Stomach (tissue), 8 donors: ENCODE measurements at regions not wholly inside any gene's neighbourhood (a gene's known extent, or its start where the extent isn't known, plus 50 kb on each side); places are given as distances from the start of the nearest gene placed in this dataset.

Source experiments
- DNase-seq, 2 donors: peaks; one replicate each; pipeline versions ENCODE4 v3.0.0 to v3.0.0-alpha.2; 2013 to 2019
- H3K27ac ChIP-seq, 5 donors: fragments of 200-600 bp in 4 of 5; sonication (generic) in 4 of 5; one replicate each; pipeline ENCODE4 v1.5.1; 2013 to 2019; ENCODE audit warnings: mild to moderate bottlenecking in 1 of 5, moderate library complexity in 1 of 5
- H3K27me3 ChIP-seq, 3 donors: fragments of 200-600 bp; sonication (generic); one replicate each; pipeline ENCODE4 v1.5.1; 2017 to 2019; ENCODE audit warnings: mixed run types in 1 of 3
- H3K36me3 ChIP-seq, 4 donors: fragments of 200-600 bp; sonication (generic); 1 replicate in 3 of 4; 2 replicates in 1 of 4; pipeline ENCODE4 v1.5.1; 2016 to 2019
- H3K4me1 ChIP-seq, 4 donors: fragments of 200-600 bp; sonication (generic); one replicate each; pipeline ENCODE4 v1.5.1; 2016 to 2019
- H3K4me3 ChIP-seq, 4 donors: fragments of 200-600 bp; sonication (generic) in 3 of 4; one replicate each; pipeline ENCODE4 v1.5.1; 2016 to 2019; ENCODE audit warnings: mild to moderate bottlenecking in 1 of 4
- H3K9me3 ChIP-seq, 4 donors: fragments of 200-600 bp; sonication (generic); one replicate each; pipeline ENCODE4 v1.5.1; 2016 to 2019
- CTCF ChIP-seq, 7 experiments: fragments of 450-650 bp in 4 of 7; fragments of 200-600 bp in 3 of 7; sonication (generic) in 3 of 7; IDR thresholded peaks; one replicate each; pipeline ENCODE4 v1.5.1; 2016 to 2019; ENCODE audit warnings: antibody characterized with exemption in 7 of 7, control low read depth in 2 of 7, mild to moderate bottlenecking in 1 of 7
- EP300 ChIP-seq: sonication (generic); formaldehyde crosslinking; IDR thresholded peaks from one replicate; pipeline ENCODE4 v1.6.1; 2017; ENCODE audit warnings: antibody characterized with exemption
- POLR2A ChIP-seq, 4 donors: fragments of 450-650 bp; IDR thresholded peaks; one replicate each; pipeline ENCODE4 v1.6.1; 2016; ENCODE audit warnings: antibody characterized with exemption in 4 of 4, control low read depth in 2 of 4, mild to moderate bottlenecking in 1 of 4, moderate library complexity in 1 of 4
- POLR2AphosphoS5 ChIP-seq, 3 donors: sonication (generic); formaldehyde crosslinking; IDR thresholded peaks; one replicate each; pipeline ENCODE4 v1.6.1; 2016; ENCODE audit warnings: antibody characterized with exemption in 3 of 3
- WGBS, 5 donors: extraction: QIAGEN DNeasy Blood & Tissue Kit in 3 of 5; methylation state at CpG; one replicate each; pipeline versions ENCODE4 v1.1.5 to v1.1.7; 2013 to 2018; 5-methylcytosine and 5-hydroxymethylcytosine counted together
- intact Hi-C: fragments of 100-400 bp; cut with DNase I; formaldehyde crosslinking; loops from one replicate; pipeline ENCODE4 v1.15.1; 2023; ENCODE audit warnings: low total_unique reads
- donor health status: healthy with polysubstance abuse.
- donor health status: Bipolar disorder and iron deficiency.
- donor health status: healthy.

- no peaks in the 10 kb centered on the region for H3K36me3 ChIP-seq
- no peaks in the 10 kb centered on the region for H3K9me3 ChIP-seq
- WGBS, 5 donors = 46 to 55% (median 49%) methylated on average over 4 of the region's 4 CpGs
- H3K27me3 ChIP-seq = no peaks in the 10 kb centered on the region
- H3K4me3 ChIP-seq = no peak overlapping the region
- no peak overlapping the region for H3K27ac ChIP-seq
- TF ChIP-seq CTCF (IDR thresholded peaks at IDR 0.05) (no peak), EP300 (no peak), POLR2A (IDR thresholded peaks at IDR 0.05) (no peak), POLR2AphosphoS5 (IDR thresholded peaks at IDR 0.05) (no peak)
- DNase-seq = peak in 1 of 2 donors; percentile 7
- no peaks in the 10 kb centered on the region for H3K4me1 ChIP-seq
- intact Hi-C loops = no loop called here
Observed at GRCh38 chr15:98154863-98155262, 194.4 kb downstream of the ARRDC4 start.

- 81 to 90% (median 85%) methylated on average over 1 of the region's 1 CpG for WGBS, 5 donors
- H3K4me3 ChIP-seq = no peak overlapping the region
- no peaks in the 10 kb centered on the region for H3K9me3 ChIP-seq
- intact Hi-C loops = no loop called here
- H3K27me3 ChIP-seq = no peaks in the 10 kb centered on the region
- TF ChIP-seq POLR2A (IDR thresholded peaks at IDR 0.05) = no peak
- no peak for TF ChIP-seq POLR2AphosphoS5 (IDR thresholded peaks at IDR 0.05)
- no peak for TF ChIP-seq EP300
- TF ChIP-seq CTCF (IDR thresholded peaks at IDR 0.05) = no peak
- no peak for DNase-seq
- H3K36me3 ChIP-seq = no peaks in the 10 kb centered on the region
- H3K27ac ChIP-seq = no peak overlapping the region
- no peaks in the 10 kb centered on the region for H3K4me1 ChIP-seq
Observed at GRCh38 chr15:98155356-98155755, 194.9 kb downstream of the ARRDC4 start.

GRCh38 chr15:98160236-98160635 lies 199.7 kb downstream of the ARRDC4 start:
- peak in 1 of 2 donors; percentile 43 for DNase-seq
- intact Hi-C loops = no loop called here
- Histone ChIP-seq H3K9me3 (no peaks in the 10 kb centered on the region), H3K36me3 (no peaks in the 10 kb centered on the region), H3K27me3 (peaks cover 0 to 15% (median 0%) of the 10 kb centered on the region in 3 donors), H3K27ac (no peak overlapping the region), H3K4me3 (no peak overlapping the region), H3K4me1 (no peaks in the 10 kb centered on the region)
- TF ChIP-seq POLR2AphosphoS5 (IDR thresholded peaks at IDR 0.05) = no peak
- WGBS, 5 donors = 36 to 54% (median 49%) methylated on average over 8 of the region's 8 CpGs

- Histone ChIP-seq H3K27me3 (peaks cover 0 to 20% (median 0%) of the 10 kb centered on the region in 3 donors), H3K36me3 (no peaks in the 10 kb centered on the region), H3K4me3 (no peak overlapping the region), H3K9me3 (no peaks in the 10 kb centered on the region), H3K4me1 (no peaks in the 10 kb centered on the region), H3K27ac (no peak overlapping the region)
- TF ChIP-seq EP300 (no peak), POLR2AphosphoS5 (IDR thresholded peaks at IDR 0.05) (no peak), CTCF (IDR thresholded peaks at IDR 0.05) (no peak), POLR2A (IDR thresholded peaks at IDR 0.05) (no peak)
- DNase-seq = no peak
- intact Hi-C loops = no loop called here
- WGBS, 5 donors = 75 to 89% (median 83%) methylated on average over 14 to 23 of the region's 23 CpGs
Observed at GRCh38 chr15:98163319-98164045, 203.0 kb downstream of the ARRDC4 start.

GRCh38 chr15:98164571-98164970 lies 204.1 kb downstream of the ARRDC4 start:
- no peaks in the 10 kb centered on the region for H3K36me3 ChIP-seq
- no peaks in the 10 kb centered on the region for H3K4me1 ChIP-seq
- no peak overlapping the region for H3K27ac ChIP-seq
- peaks cover 0 to 20% (median 0%) of the 10 kb centered on the region in 3 donors for H3K27me3 ChIP-seq
- no peak for TF ChIP-seq CTCF (IDR thresholded peaks at IDR 0.05)
- no peak for TF ChIP-seq EP300
- intact Hi-C loops = no loop called here
- no peak for DNase-seq
- H3K4me3 ChIP-seq = no peak overlapping the region
- H3K9me3 ChIP-seq = no peaks in the 10 kb centered on the region
- 47 to 63% (median 55%) methylated on average over 1 of the region's 1 CpG for WGBS, 5 donors
